ENCODE measurements at regions not wholly inside any gene's neighbourhood (a gene's known extent, or its start where the extent isn't known, plus 50 kb on each side); places are given as distances from the start of the nearest gene placed in this dataset.

DNA sequence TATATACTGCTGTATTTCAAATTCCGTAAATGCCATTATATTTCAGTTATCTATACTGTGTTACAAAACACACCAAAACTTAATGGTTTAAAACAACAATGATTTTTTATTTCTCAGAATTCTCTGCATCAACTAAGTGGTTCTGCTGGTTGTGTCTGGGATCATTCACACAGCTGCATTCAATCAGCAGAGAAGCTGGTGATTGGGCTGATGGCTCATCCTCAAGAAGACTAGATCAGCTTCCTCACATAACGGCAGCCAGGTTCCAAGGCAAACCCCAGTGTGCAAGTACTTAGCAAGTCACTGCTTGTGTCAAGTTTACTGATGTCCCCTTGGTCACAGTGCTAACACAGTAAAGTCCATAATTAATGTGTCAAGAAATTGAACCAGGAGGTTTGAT lies 86.3 kb upstream of the VANGL1 start:
- TF ChIP-seq, protein P1, sequence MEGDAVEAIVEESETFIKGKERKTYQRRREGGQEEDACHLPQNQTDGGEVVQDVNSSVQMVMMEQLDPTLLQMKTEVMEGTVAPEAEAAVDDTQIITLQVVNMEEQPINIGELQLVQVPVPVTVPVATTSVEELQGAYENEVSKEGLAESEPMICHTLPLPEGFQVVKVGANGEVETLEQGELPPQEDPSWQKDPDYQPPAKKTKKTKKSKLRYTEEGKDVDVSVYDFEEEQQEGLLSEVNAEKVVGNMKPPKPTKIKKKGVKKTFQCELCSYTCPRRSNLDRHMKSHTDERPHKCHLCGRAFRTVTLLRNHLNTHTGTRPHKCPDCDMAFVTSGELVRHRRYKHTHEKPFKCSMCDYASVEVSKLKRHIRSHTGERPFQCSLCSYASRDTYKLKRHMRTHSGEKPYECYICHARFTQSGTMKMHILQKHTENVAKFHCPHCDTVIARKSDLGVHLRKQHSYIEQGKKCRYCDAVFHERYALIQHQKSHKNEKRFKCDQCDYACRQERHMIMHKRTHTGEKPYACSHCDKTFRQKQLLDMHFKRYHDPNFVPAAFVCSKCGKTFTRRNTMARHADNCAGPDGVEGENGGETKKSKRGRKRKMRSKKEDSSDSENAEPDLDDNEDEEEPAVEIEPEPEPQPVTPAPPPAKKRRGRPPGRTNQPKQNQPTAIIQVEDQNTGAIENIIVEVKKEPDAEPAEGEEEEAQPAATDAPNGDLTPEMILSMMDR (IDR thresholded peaks at IDR 0.05): no peak
- no peak for TF ChIP-seq POLR2A (IDR thresholded peaks at IDR 0.05)

Data from esophagus squamous epithelium (tissue), 4 donors.